ENCODE measurements at regions not wholly inside any gene's neighbourhood (a gene's known extent, or its start where the extent isn't known, plus 50 kb on each side); places are given as distances from the start of the nearest gene placed in this dataset.

DNA sequence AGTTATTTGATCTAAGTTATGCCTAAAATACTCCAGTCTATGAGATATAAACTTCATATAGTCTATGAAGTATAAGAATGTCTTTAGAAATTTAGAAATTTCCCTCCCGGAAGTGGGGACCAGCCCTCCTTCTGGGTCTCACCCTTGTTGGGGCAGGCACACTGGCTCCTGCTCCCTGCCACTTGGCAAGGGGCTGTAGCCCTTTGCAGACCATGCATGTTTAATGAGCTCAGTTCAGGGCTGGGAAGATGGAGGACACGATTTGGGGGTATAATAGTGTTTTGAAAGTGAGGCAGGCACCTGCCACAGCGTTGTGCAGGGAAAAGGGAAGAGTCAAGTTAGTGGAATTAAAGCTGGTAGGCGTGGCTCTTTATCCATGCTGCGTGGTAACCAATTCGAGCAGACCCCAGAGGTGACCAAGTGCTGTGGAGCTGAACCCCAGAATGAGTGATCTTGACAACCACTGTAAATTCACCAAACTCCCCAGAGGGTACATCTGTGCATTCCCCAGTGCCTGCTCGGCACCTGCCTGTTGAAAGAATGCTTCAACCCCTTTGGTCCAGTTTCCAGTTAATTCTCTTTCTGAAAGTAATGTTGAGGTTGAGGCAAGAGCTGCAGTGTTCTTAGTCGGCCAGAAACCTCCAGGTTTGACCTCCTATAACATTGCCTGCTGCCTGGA lies 79.6 kb downstream of the DOP1B start (continued):
- no peak for TF ChIP-seq TAF1 (IDR thresholded peaks at IDR 0.05; ENCODE audit: borderline replicate concordance, low read depth, low read length)

DNA sequence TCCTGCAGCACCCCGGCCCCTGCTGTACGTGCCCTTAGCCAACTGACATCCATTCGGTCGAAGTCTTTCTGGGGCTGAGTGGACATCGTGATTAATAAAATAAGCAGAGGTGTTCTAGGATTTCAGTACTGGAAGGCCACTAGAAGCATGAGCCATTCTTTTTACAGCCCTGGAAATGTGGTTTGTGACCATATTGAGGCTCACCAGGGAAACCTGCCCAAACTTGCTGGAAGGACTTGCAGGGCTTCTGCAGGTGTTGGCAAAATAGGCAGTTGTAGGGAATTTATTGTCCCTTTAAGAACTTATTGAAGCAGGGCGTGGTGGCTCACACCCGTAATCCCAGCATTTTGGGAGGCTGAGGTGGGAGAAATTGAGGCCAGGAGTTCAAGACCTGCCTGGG lies 80.8 kb downstream of the DOP1B start:
- no peak for DNase-seq
- no peaks in the 10 kb centered on the region for H3K4me1 ChIP-seq (ENCODE audit: control insufficient read depth in 1 of 2, insufficient read depth in 2 of 2, low read depth in 1 of 2, low read length in 1 of 2)
- H3K4me2 ChIP-seq = no peak overlapping the region
- H3K4me3 ChIP-seq (ENCODE audit: low read depth in 2 of 2, low read length in 1 of 2) = no peak overlapping the region
- H3K79me2 ChIP-seq (ENCODE audit: insufficient read depth) = no peaks in the 10 kb centered on the region
- peaks cover 0 to 5% of the 10 kb centered on the region in 2 experiments for H3K36me3 ChIP-seq (replicated peaks in 1 of 2; ENCODE audit: control insufficient read depth in 1 of 2, insufficient read depth in 2 of 2, low read length in 1 of 2)
- no peak overlapping the region for H3K27ac ChIP-seq (ENCODE audit: low read depth in 2 of 2, low read length in 1 of 2)
- H3K9me3 ChIP-seq = no peaks in the 10 kb centered on the region
- POLR2A ChIA-PET = no interaction called here
- TF ChIP-seq MEF2A (IDR thresholded peaks at IDR 0.05; ENCODE audit: borderline replicate concordance, low read depth) = no peak
- no peak for TF ChIP-seq FOSL2 (IDR thresholded peaks at IDR 0.05; ENCODE audit: borderline replicate concordance, low read depth)
- TF ChIP-seq, protein P1, sequence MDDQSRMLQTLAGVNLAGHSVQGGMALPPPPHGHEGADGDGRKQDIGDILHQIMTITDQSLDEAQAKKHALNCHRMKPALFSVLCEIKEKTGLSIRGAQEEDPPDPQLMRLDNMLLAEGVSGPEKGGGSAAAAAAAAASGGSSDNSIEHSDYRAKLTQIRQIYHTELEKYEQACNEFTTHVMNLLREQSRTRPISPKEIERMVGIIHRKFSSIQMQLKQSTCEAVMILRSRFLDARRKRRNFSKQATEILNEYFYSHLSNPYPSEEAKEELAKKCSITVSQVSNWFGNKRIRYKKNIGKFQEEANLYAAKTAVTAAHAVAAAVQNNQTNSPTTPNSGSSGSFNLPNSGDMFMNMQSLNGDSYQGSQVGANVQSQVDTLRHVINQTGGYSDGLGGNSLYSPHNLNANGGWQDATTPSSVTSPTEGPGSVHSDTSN (IDR thresholded peaks at IDR 0.05) = no peak
- no peak for TF ChIP-seq GABPA (IDR thresholded peaks at IDR 0.05; ENCODE audit: low read depth)
- TF ChIP-seq, protein P2, sequence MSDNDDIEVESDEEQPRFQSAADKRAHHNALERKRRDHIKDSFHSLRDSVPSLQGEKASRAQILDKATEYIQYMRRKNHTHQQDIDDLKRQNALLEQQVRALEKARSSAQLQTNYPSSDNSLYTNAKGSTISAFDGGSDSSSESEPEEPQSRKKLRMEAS (IDR thresholded peaks at IDR 0.05; ENCODE audit: low read depth) = no peak
- no peak for TF ChIP-seq NRF1 (IDR thresholded peaks at IDR 0.05; ENCODE audit: low read depth, low read length)
- no peak for TF ChIP-seq RAD21 (IDR thresholded peaks at IDR 0.05; ENCODE audit: low read length)
- H3K9me2 ChIP-seq = no peaks in the 10 kb centered on the region
- H3F3A ChIP-seq (replicated peaks; ENCODE audit: insufficient read depth) = no peaks in the 10 kb centered on the region
- no peak overlapping the region for H2AFZ ChIP-seq (ENCODE audit: low read depth)
- CTCF ChIA-PET = no interaction called here
- over 99% methylated on average over 7 of the region's 7 CpGs for WGBS (ENCODE audit: low lambda C conversion rate)
- no peaks in the 10 kb centered on the region for H3K27me3 ChIP-seq (ENCODE audit: insufficient read depth)
- H3K9ac ChIP-seq = no peak overlapping the region
- no peaks in the 10 kb centered on the region for H4K20me1 ChIP-seq (ENCODE audit: insufficient read depth)

DNA sequence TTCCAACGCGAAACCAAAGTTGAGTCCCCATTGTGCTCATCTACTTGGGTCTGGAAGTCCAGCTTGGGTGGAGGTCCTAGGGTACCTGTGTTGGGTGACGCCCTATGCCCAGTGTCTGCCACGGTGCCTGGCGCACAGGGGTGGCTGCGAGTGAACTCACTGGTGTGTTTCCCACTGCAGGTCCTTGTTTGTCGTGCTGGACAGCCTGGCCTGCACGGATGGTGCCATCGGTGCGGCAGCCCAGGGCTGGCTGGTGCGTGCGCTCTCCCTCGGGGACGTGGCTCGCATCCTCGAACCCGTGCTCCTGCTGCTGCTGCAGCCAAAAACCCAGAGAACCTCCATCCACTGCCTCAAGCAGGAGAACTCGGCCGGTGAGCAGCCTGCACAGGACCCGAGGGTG lies 80.4 kb upstream of the MORC3 start:
- Histone ChIP-seq H3K9ac (no peak overlapping the region), H3K27me3 (ENCODE audit: insufficient read depth) (no peaks in the 10 kb centered on the region), H3K4me3 (ENCODE audit: low read depth in 2 of 2, low read length in 1 of 2) (no peak overlapping the region), H3K27ac (ENCODE audit: low read depth in 2 of 2, low read length in 1 of 2) (no peak overlapping the region), H3K4me2 (no peak overlapping the region), H3F3A (replicated peaks; ENCODE audit: insufficient read depth) (no peaks in the 10 kb centered on the region), H3K4me1 (ENCODE audit: control insufficient read depth in 1 of 2, insufficient read depth in 2 of 2, low read depth in 1 of 2, low read length in 1 of 2) (no peaks in the 10 kb centered on the region), H3K9me2 (no peaks in the 10 kb centered on the region), H4K20me1 (ENCODE audit: insufficient read depth) (no peaks in the 10 kb centered on the region), H3K79me2 (ENCODE audit: insufficient read depth) (no peaks in the 10 kb centered on the region), H3K36me3 (replicated peaks in 1 of 2; ENCODE audit: control insufficient read depth in 1 of 2, insufficient read depth in 2 of 2, low read length in 1 of 2) (no peaks in the 10 kb centered on the region), H2AFZ (ENCODE audit: low read depth) (no peak overlapping the region), H3K9me3 (no peaks in the 10 kb centered on the region)
- TF ChIP-seq, protein P1 (IDR thresholded peaks at IDR 0.05) = no peak
- TF ChIP-seq GABPA (IDR thresholded peaks at IDR 0.05; ENCODE audit: low read depth) (no peak), FOXM1 (IDR thresholded peaks at IDR 0.05; ENCODE audit: low read depth) (no peak), NFIC (IDR thresholded peaks at IDR 0.05; ENCODE audit: borderline replicate concordance) (no peak), YY1 (IDR thresholded peaks at IDR 0.05; ENCODE audit: low read depth) (no peak), RFX5 (IDR thresholded peaks at IDR 0.05; ENCODE audit: low read length) (no peak)
- TF ChIP-seq, protein P3, sequence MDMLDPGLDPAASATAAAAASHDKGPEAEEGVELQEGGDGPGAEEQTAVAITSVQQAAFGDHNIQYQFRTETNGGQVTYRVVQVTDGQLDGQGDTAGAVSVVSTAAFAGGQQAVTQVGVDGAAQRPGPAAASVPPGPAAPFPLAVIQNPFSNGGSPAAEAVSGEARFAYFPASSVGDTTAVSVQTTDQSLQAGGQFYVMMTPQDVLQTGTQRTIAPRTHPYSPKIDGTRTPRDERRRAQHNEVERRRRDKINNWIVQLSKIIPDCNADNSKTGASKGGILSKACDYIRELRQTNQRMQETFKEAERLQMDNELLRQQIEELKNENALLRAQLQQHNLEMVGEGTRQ (IDR thresholded peaks at IDR 0.05; ENCODE audit: borderline replicate concordance, low read depth, low read length) = no peak
- 80% methylated on average over 6 of the region's 20 CpGs for WGBS (ENCODE audit: low lambda C conversion rate)
- no peak for DNase-seq
- POLR2A ChIA-PET = no interaction called here
- CTCF ChIA-PET = no interaction called here

Data from SK-N-SH (cell line).